ENCODE measurements at regions not wholly inside any gene's neighbourhood (a gene's known extent, or its start where the extent isn't known, plus 50 kb on each side); places are given as distances from the start of the nearest gene placed in this dataset.
"Not testable (repeated sequence)": the region's sequence is repeated elsewhere in the genome, so short reads cannot be mapped to it uniquely, and the experiment has no call there.

GRCh38 chr5:27095761-27096160 lies 57.4 kb upstream of the CDH9 start:
- POLR2A ChIA-PET = not testable (repeated sequence)

GRCh38 chr5:27093279-27093678 lies 54.9 kb upstream of the CDH9 start:
- Mint-ChIP-seq H3K27ac (no peak overlapping the region), H3K36me3 (no peaks in the 10 kb centered on the region), H3K4me3 (no peak overlapping the region), H3K27me3 (no peaks in the 10 kb centered on the region), H3K9me3 (peaks cover 21% of the 10 kb centered on the region), H3K4me1 (ENCODE audit: low read depth) (no peaks in the 10 kb centered on the region)
- ChIA-PET POLR2A (no interaction called here), CTCF (no interaction called here)
- intact Hi-C loops (cut with micrococcal nuclease) = no loop called here
- DNase-seq = no peak

More at GRCh38 chr5:27095761-27096160, 57.4 kb upstream of the CDH9 start:
- H3K9me3 Mint-ChIP-seq = peaks cover 19% of the 10 kb centered on the region
- H3K27me3 Mint-ChIP-seq; H3K27ac Mint-ChIP-seq; H3K36me3 Mint-ChIP-seq; DNase-seq; intact Hi-C loops (cut with micrococcal nuclease); H3K4me3 Mint-ChIP-seq; H3K4me1 Mint-ChIP-seq (ENCODE audit: low read depth): not testable (repeated sequence)
- CTCF ChIA-PET = interaction anchor here (0.9 kb wide), 1 partner anchor 13 kb away, joined by 3 read pairs; no protein-coding TSS in a partner anchor

- Mint-ChIP-seq H3K4me3 (no peak overlapping the region), H3K9me3 (peaks cover 14% of the 10 kb centered on the region), H3K27me3 (no peaks in the 10 kb centered on the region), H3K27ac (no peak overlapping the region), H3K36me3 (no peaks in the 10 kb centered on the region), H3K4me1 (ENCODE audit: low read depth) (no peaks in the 10 kb centered on the region)
- intact Hi-C loops (cut with micrococcal nuclease) = no loop called here
- no peak for DNase-seq
- ChIA-PET CTCF (no interaction called here), POLR2A (no interaction called here)
These were observed 53.5 kb upstream of the CDH9 start for GRCh38 chr5:27091858-27092257.

GRCh38 chr5:27088822-27089221 lies 50.4 kb upstream of the CDH9 start:
- CTCF ChIA-PET; H3K4me1 Mint-ChIP-seq (ENCODE audit: low read depth); POLR2A ChIA-PET; intact Hi-C loops (cut with micrococcal nuclease); H3K36me3 Mint-ChIP-seq; H3K27me3 Mint-ChIP-seq; H3K4me3 Mint-ChIP-seq; H3K27ac Mint-ChIP-seq; DNase-seq: not testable (repeated sequence)
- H3K9me3 Mint-ChIP-seq = peaks cover 13% of the 10 kb centered on the region

Measured in activated CD4-positive, alpha-beta memory T cell treated with anti-CD3 and anti-CD28 coated beads for 36 hours (primary cell).